CD4-positive, alpha-beta T cell (primary cell): ENCODE measurements at regions not wholly inside any gene's neighbourhood (a gene's known extent, or its start where the extent isn't known, plus 50 kb on each side); places are given as distances from the start of the nearest gene placed in this dataset.
"Not testable (repeated sequence)": the region's sequence is repeated elsewhere in the genome, so short reads cannot be mapped to it uniquely, and the experiment has no call there.

Source experiments
- ATAC-seq: fragments of 200-7000 bp; cut with Tn5 transposase; one replicate; pipeline ENCODE4 v1.10.0; 2022; ENCODE audit warnings: mild to moderate bottlenecking; ENCODE audit not compliant: poor library complexity
- CTCF ChIA-PET: fragments of 350-600 bp; sonication (Branson Sonifier 250); formaldehyde crosslinking; loops from one replicate; lab custom pipeline; 2021; ENCODE audit warnings: antibody characterized with exemption, inconsistent platforms; lab: Charles Lee
- POLR2A ChIA-PET: fragments of 350-600 bp; sonication (Branson Sonifier 250); formaldehyde crosslinking; loops from one replicate; lab custom pipeline; 2021; ENCODE audit warnings: antibody characterized with exemption, inconsistent platforms; lab: Charles Lee
- DNase-seq, 14 experiments: peaks; one replicate each; pipeline ENCODE4 v3.0.0-alpha.2; 2013 to 2020; ENCODE audit warnings: mixed read lengths in 2 of 14
- H3K27ac ChIP-seq, 2 donors: one replicate each; pipeline versions ENCODE4 v1.5.1 to v1.7.0; 2013; ENCODE audit warnings: low read length in 2 of 2, low read depth in 1 of 2, mild to moderate bottlenecking in 1 of 2
- H3K27me3 ChIP-seq, 2 experiments: 1 replicate in 1 of 2; 2 replicates in 1 of 2; pipeline versions ENCODE4 v1.6.1 to v1.7.0; 2013; ENCODE audit warnings: low read length in 2 of 2, control low read depth in 1 of 2, mild to moderate bottlenecking in 1 of 2, moderate library complexity in 1 of 2; ENCODE audit not compliant: insufficient read depth in 2 of 2, control insufficient read depth in 1 of 2
- H3K36me3 ChIP-seq: one replicate; pipeline ENCODE4 v1.6.1; 2013; ENCODE audit warnings: low read length, control low read depth; ENCODE audit not compliant: insufficient read depth
- H3K4me1 ChIP-seq: one replicate; pipeline ENCODE4 v1.6.1; 2013; ENCODE audit warnings: low read length, control low read depth; ENCODE audit not compliant: insufficient read depth
- H3K4me3 ChIP-seq: one replicate; pipeline ENCODE4 v1.5.1; 2013; ENCODE audit warnings: mild to moderate bottlenecking, low read length, moderate library complexity
- H3K9me3 ChIP-seq, 2 experiments: 1 replicate in 1 of 2; 2 replicates in 1 of 2; pipeline versions ENCODE4 v1.6.1 to v1.7.0; 2013; ENCODE audit warnings: low read length in 2 of 2, mild to moderate bottlenecking in 2 of 2, control low read depth in 1 of 2, moderate library complexity in 1 of 2; ENCODE audit not compliant: control insufficient read depth in 1 of 2, insufficient read depth in 1 of 2
- H3K27ac Mint-ChIP-seq: one replicate; pipeline ENCODE4 v1.8.0; 2020; ENCODE audit warnings: mixed read lengths
- H3K27me3 Mint-ChIP-seq: one replicate; pipeline ENCODE4 v1.8.0; 2021; ENCODE audit warnings: mixed read lengths
- H3K36me3 Mint-ChIP-seq: one replicate; pipeline ENCODE4 v1.8.0; 2021; ENCODE audit warnings: low read depth, mixed read lengths
- H3K4me1 Mint-ChIP-seq: one replicate; pipeline ENCODE4 v1.8.0; 2021; ENCODE audit warnings: low read depth, mixed read lengths
- H3K4me3 Mint-ChIP-seq: one replicate; pipeline ENCODE4 v1.8.0; 2020; ENCODE audit warnings: mild to moderate bottlenecking, mixed read lengths
- H3K9me3 Mint-ChIP-seq: one replicate; pipeline ENCODE4 v1.8.0; 2020; ENCODE audit warnings: mixed read lengths
- CTCF ChIP-seq: fragments of 200-600 bp; IDR thresholded peaks from one replicate; pipeline ENCODE4 v1.8.0; 2022; ENCODE audit warnings: antibody characterized with exemption, mild to moderate bottlenecking
- intact Hi-C, 2 experiments: fragments of 100-400 bp; cut with DNase I in 1 of 2; cut with micrococcal nuclease in 1 of 2; formaldehyde crosslinking; loops; one replicate each; pipeline versions ENCODE4 v1.15.1 to v1.9.0; 2023 to 2025; cut with DNase I, micrococcal nuclease

GRCh38 chr7:65459438-65459837 is 85.8 kb downstream of the ZNF92 start:
- H3K27ac ChIP-seq = no peak overlapping the region
- DNase-seq (no peak), ATAC-seq (no peak)
- Mint-ChIP-seq H3K9me3 (no peaks in the 10 kb centered on the region), H3K27me3 (peaks cover 13% of the 10 kb centered on the region), H3K4me3 (no peak overlapping the region), H3K4me1 (peaks cover 3% of the 10 kb centered on the region), H3K27ac (no peak overlapping the region), H3K36me3 (no peaks in the 10 kb centered on the region)
- no peaks in the 10 kb centered on the region for H3K27me3 ChIP-seq
- no peak overlapping the region for H3K4me3 ChIP-seq
- ChIA-PET CTCF (no interaction called here), POLR2A (no interaction called here)
- no peaks in the 10 kb centered on the region for H3K9me3 ChIP-seq
- intact Hi-C loops = no loop called here
- H3K4me1 ChIP-seq = peaks cover 3% of the 10 kb centered on the region
- TF ChIP-seq CTCF = no peak
- no peaks in the 10 kb centered on the region for H3K36me3 ChIP-seq

- TF ChIP-seq CTCF = no peak
- ATAC-seq = no peak
- ChIA-PET POLR2A (no interaction called here), CTCF (no interaction called here)
- no peak overlapping the region for H3K27ac Mint-ChIP-seq
- no peaks in the 10 kb centered on the region for H3K9me3 ChIP-seq
- no peak for DNase-seq
- H3K27ac ChIP-seq = no peak overlapping the region
- H3K4me1 ChIP-seq = peaks cover 3% of the 10 kb centered on the region
- no peaks in the 10 kb centered on the region for H3K36me3 Mint-ChIP-seq
- no peak overlapping the region for H3K4me3 Mint-ChIP-seq
- H3K36me3 ChIP-seq = no peaks in the 10 kb centered on the region
- intact Hi-C loops = no loop called here
- no peaks in the 10 kb centered on the region for H3K9me3 Mint-ChIP-seq
- no peaks in the 10 kb centered on the region for H3K4me1 Mint-ChIP-seq
- no peaks in the 10 kb centered on the region for H3K27me3 Mint-ChIP-seq
- H3K4me3 ChIP-seq = no peak overlapping the region
- H3K27me3 ChIP-seq = no peaks in the 10 kb centered on the region
Measured at GRCh38 chr7:65462148-65462716, 88.6 kb downstream of the ZNF92 start.

GRCh38 chr7:65463184-65463583 is 89.5 kb downstream of the ZNF92 start:
- Histone ChIP-seq H3K4me1 (peaks cover 3% of the 10 kb centered on the region), H3K9me3 (no peaks in the 10 kb centered on the region), H3K36me3 (no peaks in the 10 kb centered on the region), H3K4me3 (no peak overlapping the region), H3K27ac (no peak overlapping the region), H3K27me3 (no peaks in the 10 kb centered on the region)
- Mint-ChIP-seq H3K9me3 (peaks cover 5% of the 10 kb centered on the region), H3K27ac (no peak overlapping the region), H3K27me3 (no peaks in the 10 kb centered on the region), H3K36me3 (no peaks in the 10 kb centered on the region), H3K4me3 (no peak overlapping the region), H3K4me1 (no peaks in the 10 kb centered on the region)
- POLR2A ChIA-PET = no interaction called here
- CTCF ChIA-PET = no interaction called here
- no peak for TF ChIP-seq CTCF
- no peak for ATAC-seq
- DNase-seq = peak in 1 of 14 experiments; percentile 13
- intact Hi-C loops = no loop called here

- H3K9me3 ChIP-seq, H3K36me3 ChIP-seq, H3K27ac ChIP-seq, H3K27me3 ChIP-seq, H3K36me3 Mint-ChIP-seq, DNase-seq, H3K27me3 Mint-ChIP-seq, H3K4me3 Mint-ChIP-seq, H3K27ac Mint-ChIP-seq, intact Hi-C loops, CTCF ChIA-PET, ATAC-seq, H3K4me3 ChIP-seq, H3K4me1 ChIP-seq, POLR2A ChIA-PET: not testable (repeated sequence)
- Mint-ChIP-seq H3K4me1 (peaks cover 15% of the 10 kb centered on the region), H3K9me3 (peaks cover 14% of the 10 kb centered on the region)
Measured at GRCh38 chr7:65469919-65470558, 96.4 kb downstream of the ZNF92 start.
